Kasumi-1 (cell line): ENCODE measurements at regions not wholly inside any gene's neighbourhood (a gene's known extent, or its start where the extent isn't known, plus 50 kb on each side); places are given as distances from the start of the nearest gene placed in this dataset.
"Not testable (repeated sequence)": the region's sequence is repeated elsewhere in the genome, so short reads cannot be mapped to it uniquely, and the experiment has no call there.

ENCODE experiments used
- DNase-seq, 2 experiments: peaks; one replicate each; lab custom pipeline; 2025; lab: John Stamatoyannopoulos, UW

DNA sequence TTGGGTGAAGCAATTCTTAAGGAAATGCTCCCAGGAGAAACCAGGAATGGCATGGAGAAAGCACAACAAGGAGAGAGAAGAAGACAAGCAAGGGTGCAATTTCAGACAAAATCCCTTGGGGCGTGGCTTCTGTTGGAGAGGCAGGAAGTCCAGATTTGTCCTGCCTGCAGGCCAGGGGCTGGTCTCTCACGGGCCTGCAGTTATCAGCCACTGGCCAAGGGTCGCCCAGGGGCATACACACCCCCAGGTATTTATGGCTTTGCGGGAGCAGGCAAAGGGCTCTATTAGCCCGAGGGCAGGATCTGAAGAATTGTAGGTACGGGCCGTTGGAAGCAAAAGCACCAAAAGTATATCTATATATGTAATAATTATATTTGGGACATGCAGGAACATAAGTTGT, 87.7 kb downstream of the IYD start:
- no peak for DNase-seq

GRCh38 chr6:150456902-150457643, 88.3 kb downstream of the IYD start:
- no peak for DNase-seq

GRCh38 chr6:150458579-150458978, 89.8 kb downstream of the IYD start:
- DNase-seq, result no peak

- DNase-seq, result no peak
Measured at GRCh38 chr6:150463852-150464251, 95.0 kb downstream of the IYD start.

GRCh38 chr6:150464966-150465365, 96.2 kb downstream of the IYD start:
- no peak for DNase-seq

DNA sequence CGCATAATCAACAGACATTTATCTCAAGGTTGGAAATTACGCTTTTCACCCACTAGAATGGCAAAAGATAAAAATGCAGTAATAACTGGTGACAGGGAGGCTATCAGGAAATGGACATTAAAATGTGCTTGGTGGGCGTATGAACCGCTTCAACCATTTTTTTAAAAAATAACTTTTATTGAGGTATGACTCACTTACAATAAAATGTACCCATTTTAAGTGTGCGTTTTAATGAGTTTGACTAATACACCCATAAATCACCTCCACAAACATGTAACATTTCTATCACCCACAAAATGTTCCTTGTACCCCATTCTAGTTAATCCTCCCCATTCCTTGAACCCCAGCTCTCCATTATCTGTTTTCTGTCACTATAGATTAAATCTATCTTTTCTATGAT, 96.8 kb downstream of the IYD start:
- DNase-seq, result no peak

DNA sequence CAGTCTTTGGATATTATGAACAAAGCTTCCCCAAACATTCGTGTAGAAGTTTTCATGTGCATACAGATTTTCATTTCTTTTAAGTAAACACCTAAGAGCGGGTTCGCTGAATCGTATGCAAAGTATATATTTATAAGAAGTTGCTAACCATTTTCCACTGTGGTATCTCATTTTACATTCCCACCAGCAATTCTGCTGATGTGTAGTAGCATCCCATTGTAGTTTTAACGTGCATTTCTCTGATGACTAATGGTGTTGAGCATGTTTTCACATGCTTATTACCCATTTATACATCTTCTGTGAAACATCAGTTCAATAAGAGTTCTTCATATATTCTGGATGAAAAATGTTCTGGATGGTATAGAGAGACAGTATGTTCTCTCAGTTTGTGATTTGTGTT, 97.4 kb downstream of the IYD start:
- DNase-seq, result no peak

DNA sequence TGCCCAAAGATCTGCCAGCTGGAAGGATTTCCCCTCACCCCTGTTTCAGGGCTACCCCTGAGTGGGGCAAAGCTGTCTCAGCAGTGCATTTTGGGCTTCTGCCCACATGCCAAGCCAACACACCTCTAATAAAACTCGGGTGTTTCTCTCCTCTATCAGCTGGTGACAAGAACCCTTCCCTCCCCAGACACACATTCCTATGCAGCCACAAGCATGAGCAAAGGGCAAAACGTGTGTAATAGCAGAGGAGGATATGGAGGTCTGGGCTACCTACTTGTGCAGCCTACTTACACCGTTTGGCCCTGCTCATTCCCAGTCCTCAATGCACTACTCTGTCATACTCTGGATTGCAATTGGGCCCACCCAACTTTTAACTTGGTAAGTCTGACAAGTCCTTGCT, 101.3 kb downstream of the IYD start:
- DNase-seq, result no peak

- DNase-seq, result no peak
Measured at GRCh38 chr6:150470960-150471665, 102.3 kb downstream of the IYD start.

DNA sequence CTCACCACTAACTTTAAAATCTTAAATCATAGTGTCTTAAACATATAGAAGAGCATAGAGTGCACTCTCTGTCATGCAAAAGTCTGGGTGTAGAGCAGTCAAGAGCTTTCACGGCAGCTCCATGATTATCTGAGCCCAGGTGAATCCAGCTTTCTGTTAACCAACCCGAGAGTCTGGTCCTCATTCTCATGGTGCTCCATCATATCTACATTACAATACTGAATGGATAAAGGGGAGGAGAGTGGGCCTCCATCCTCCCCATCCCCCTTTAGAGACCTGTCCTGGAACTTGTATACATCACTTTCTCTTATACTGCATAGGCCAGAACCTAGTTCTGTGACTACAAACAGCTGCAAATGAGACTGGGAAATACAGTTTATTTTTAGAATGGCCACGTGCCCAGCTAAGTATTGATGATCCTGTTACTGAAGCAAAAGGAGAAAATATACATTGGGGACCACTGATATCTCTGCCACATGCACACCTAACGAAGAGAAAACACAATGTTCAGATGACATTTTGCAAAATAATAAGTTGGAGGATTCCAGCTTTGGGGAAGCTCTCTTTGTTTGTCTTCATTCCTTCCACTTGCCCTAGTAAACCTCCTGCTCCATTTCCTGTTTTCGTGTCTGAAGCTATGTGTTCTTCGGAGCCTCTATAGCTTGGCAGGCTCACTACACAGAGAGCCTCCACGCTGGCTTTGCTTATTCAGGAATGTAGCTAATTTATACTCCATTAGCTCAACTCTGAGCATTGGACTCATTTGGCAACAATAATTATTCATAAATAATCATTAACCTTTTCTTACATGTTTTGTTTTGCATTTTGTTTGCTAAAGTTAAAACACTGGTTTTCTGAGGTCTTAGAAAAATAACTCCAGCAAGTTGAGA, 110.1 kb downstream of the IYD start:
- DNase-seq, result no peak

GRCh38 chr6:150482883-150483409, 114.1 kb downstream of the IYD start:
- DNase-seq, result no peak

DNA sequence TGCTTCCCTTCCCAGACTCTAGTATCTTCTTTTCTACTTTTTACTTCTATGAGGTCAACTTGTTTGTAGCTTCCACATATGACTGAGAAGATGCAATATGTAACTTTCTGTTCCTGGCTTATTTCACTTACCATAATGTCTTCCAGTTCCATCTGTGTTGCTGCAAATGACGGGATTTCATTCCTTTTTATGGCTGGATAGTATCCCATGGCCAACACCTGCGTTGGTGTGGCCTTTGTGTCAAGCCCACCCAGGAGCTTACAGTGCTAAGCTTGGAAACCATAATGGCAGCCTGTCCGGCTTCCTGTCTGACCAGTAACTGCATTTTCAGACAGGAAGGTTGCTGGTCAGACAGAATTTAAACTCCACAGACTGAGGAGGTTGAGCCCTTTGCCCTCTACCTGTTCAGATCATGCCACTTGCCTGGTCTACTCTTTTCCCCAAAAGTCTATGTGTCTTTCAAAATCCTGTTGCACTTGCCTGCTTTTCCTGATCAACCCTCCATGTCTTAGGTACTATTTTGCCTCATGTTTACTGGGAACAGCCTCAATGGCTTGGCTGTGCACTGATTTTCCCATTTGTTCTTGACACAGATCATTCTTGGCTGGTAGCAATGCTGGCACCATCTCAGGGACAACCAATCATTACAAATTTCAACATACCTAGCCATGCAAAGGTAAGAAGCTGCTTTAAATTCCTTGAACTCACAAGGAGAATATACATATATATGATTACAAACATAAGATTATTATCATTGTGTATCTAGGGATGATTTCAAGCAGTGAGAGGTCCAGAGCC, 114.3 kb upstream of the PLEKHG1 start:
- DNase-seq, result no peak

DNA sequence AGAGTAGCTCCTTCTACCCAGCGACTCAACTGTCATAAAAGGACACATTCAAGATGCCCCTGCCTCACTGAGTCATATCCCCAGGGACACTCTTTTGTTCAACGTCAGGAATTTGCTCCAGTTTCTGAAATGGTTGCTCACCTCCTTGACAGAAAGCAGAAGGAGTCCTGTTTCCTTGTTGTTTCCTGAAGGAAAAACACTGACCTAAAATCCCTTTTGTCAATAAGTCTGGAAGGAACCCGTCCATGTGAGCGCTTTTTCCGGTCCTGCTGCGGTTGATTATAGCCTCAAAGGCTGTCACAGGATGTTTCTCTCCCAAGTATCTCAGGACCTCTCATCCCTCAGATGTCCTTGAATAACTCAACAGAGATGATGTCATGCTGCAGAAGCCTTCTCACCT, 113.6 kb upstream of the PLEKHG1 start:
- DNase-seq, result no peak

DNA sequence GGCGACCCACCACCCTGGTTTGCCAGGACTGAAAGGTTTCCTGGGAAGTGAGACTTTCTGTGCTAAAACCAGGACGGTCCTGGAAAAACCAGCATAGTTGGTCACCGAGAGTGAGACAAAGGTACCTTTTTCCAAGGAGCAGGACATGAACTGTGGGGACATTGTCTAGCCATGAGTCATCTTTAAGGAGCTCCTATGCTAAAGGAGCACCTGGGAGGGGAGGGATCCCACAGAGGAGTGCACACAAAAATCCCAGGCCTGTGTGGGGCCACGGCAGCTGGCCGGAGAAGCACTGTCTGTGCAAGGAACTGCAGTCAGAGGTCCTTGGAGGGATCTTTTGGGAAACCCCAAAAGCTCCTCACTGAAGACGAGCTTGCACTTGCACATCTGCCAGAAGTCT, 109.1 kb upstream of the PLEKHG1 start:
- DNase-seq, result no peak

- no peak for DNase-seq
Measured at GRCh38 chr6:150491131-150491810, 108.4 kb upstream of the PLEKHG1 start.

DNA sequence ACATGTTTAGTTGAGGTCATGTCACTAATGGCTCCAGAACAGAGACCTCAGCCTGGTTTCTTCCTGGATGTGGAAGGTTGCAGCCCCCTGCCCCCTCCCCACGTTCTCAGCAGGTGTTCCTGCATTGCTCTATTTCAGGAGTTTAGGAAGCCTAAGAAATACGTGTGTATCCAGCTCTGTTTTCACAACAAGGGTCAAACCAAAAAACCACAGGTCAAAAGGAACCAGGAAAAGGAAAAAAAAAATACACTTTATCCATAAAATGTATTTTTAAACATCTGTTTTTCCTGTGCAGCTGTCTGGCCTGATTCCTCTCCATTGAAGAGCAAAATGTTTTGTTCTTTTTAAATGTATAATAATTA, 107.9 kb upstream of the PLEKHG1 start:
- DNase-seq, result no peak

DNA sequence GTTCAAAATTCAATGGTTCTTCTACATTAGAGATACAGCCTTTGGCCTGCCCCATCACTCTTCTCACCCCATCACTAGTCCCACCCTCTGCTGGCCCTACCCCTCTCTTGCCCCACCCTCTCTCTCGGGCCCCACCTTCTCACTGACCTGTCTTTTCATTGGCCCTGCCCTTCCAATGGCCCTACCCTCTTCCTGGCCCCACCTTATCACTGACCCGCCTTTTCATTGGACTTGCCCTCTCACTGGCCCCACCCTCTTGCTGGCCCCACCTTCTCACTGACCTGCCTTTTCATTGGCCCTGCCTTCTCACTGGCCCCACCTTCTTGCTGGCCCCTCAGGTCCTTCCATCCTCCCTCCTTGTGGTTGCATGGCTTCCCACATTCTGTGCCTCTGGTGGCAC, 107.2 kb upstream of the PLEKHG1 start:
- no peak for DNase-seq

GRCh38 chr6:150492941-150493340, 106.7 kb upstream of the PLEKHG1 start:
- no peak for DNase-seq

- not testable (repeated sequence) for DNase-seq
Measured at GRCh38 chr6:150493552-150493951, 106.1 kb upstream of the PLEKHG1 start.

DNA sequence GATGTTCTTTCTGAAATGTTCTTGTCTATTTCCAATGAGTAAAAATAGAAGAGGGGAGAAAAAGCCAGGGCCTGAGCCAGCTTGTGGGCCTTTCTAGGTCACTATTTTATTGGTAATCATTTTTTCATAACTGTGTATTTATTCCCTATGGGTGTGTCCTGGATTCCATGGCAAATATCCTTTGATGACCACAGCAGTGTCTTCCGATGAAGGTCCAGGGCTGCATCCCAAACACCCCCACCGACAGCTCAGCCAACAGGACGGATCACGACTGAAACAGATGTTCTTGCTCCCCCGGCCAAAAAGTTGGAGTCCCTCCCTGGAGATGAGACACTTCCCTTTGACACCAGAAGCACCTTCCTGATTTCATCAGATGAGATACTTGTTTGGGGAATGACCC, 105.4 kb upstream of the PLEKHG1 start:
- no peak for DNase-seq

- DNase-seq, result no peak
Measured at GRCh38 chr6:150495126-150495525, 104.6 kb upstream of the PLEKHG1 start.
